ENCODE measurements at regions not wholly inside any gene's neighbourhood (a gene's known extent, or its start where the extent isn't known, plus 50 kb on each side); places are given as distances from the start of the nearest gene placed in this dataset.

DNA sequence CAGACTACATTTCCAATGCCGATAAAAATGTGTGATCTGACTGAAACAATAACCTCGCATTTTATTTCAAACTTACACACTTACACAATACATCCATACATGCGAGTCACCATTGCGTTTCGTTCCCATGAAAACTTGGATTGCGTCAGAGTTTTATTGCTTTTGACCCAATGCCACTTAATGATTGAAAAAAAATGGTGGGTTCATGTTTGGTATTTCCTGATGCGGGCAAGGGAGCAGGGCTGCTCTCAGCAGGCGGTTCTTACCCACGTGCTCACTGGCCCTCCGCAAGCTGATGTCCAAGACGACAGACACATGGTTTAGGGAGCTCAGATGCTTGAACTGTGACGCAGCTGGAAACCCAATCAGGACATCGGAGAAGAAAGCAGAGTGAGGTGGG lies 281.0 kb upstream of the SULF2 start:
- TF ChIP-seq POLR2A (IDR thresholded peaks at IDR 0.05), result no peak
- TF ChIP-seq, protein P1, sequence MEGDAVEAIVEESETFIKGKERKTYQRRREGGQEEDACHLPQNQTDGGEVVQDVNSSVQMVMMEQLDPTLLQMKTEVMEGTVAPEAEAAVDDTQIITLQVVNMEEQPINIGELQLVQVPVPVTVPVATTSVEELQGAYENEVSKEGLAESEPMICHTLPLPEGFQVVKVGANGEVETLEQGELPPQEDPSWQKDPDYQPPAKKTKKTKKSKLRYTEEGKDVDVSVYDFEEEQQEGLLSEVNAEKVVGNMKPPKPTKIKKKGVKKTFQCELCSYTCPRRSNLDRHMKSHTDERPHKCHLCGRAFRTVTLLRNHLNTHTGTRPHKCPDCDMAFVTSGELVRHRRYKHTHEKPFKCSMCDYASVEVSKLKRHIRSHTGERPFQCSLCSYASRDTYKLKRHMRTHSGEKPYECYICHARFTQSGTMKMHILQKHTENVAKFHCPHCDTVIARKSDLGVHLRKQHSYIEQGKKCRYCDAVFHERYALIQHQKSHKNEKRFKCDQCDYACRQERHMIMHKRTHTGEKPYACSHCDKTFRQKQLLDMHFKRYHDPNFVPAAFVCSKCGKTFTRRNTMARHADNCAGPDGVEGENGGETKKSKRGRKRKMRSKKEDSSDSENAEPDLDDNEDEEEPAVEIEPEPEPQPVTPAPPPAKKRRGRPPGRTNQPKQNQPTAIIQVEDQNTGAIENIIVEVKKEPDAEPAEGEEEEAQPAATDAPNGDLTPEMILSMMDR (IDR thresholded peaks at IDR 0.05), result no peak
